Posterior vena cava (tissue), 2 donors: ENCODE measurements at regions not wholly inside any gene's neighbourhood (a gene's known extent, or its start where the extent isn't known, plus 50 kb on each side); places are given as distances from the start of the nearest gene placed in this dataset.
A peak's percentile ranks its signal among the peaks of the same experiment; 100 is the strongest.

Experiments used
- DNase-seq: peaks from one replicate; pipeline ENCODE4 v3.0.0-alpha.2; 2020; ENCODE audit warnings: low spot score
- intact Hi-C, 2 donors: fragments of 100-400 bp; cut with DNase I; formaldehyde crosslinking; loops; one replicate each; pipeline versions ENCODE4 v1.14.1 to v1.14.2; 2022 to 2023
- donor health status: DM: yes; HTN: yes; CAD: no.
- donor health status: DM: yes; HTN: yes; CAD: no.

DNA sequence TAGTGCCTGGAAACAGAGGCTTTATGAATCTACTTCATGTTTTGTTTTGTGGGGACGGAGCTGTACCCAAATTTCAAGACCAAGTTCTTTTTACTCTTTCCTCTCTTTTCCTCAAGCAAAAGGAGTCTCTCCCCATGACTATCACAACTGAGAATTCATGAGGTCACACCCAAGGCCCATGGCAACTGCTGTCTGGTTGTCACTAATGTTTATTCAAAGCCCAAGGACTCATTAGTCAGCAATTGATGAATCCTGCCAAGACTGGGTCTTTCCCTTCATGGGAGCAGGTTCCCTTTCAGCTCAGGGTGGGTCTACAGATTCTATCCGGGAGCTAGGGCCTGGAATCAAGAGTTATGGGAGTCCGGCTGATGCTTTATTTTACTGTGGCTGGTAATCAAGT, 441.5 kb upstream of the PCDH20 start:
- intact Hi-C loops: no loop called here

DNA sequence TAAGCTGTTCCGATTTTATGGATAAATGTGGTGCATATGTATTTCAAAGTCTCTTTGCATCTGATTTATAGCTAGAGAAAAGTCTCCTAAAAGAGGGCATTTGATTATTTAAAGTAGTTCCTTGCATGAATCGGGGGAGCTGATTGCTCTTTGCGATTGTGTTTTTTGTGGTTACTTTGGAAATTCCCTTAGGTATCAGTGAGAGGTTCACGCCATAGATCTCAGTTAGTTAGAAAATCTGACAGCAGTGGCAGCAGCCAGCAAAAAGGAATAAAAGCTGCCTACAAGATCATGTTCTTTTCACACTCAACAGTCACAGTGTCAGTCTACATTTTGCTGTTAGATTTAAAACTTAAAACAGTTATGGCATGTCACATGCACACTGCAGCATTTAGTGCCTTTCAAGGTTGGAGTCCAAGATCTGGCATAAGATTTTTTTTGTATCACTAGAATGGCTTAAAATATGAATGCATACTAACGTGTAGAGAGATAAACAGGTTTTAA, 436.5 kb upstream of the PCDH20 start:
- intact Hi-C loops: no loop called here
- DNase-seq: no peak

More for the DNA sequence above, 441.5 kb upstream of the PCDH20 start:
- DNase-seq: no peak

DNA sequence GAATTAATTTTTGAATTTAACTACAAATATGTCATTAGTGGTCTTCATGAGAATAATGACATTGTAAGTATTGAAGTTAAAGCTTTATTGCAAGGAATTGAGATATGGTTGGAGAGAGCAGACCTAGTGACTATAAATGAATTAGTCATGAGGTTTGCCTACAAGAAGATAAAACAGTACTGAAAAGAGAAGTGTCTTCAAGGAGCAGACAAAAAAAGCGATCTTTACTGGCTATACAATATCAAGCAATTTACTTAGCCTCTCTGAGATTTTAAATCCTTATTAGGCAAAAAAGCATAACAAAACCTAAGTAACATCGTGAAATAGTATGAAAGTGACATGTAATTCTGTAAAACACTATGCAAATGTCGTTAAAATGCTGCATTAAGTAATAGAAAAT, 435.1 kb upstream of the PCDH20 start:
- no peak for DNase-seq
- intact Hi-C loops: no loop called here

DNA sequence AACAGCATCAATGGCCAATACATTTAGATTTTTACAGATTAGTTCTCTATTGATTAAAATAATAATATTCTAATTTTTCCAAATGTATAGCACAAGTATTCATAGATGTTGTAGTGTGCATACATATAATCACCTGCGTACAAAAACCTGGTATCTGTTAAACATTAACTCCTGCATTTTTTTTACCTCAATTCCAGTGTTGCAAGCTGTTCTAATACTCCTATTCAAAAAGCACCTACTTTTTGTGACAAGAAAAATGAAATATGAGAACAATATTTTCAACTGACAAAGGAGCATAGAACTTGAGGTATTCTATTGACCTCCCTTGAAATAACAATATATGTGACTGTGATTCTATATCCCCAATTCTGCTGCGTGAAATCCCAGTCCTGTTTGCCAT, 422.9 kb upstream of the PCDH20 start:
- DNase-seq: no peak
- intact Hi-C loops: no loop called here

DNA sequence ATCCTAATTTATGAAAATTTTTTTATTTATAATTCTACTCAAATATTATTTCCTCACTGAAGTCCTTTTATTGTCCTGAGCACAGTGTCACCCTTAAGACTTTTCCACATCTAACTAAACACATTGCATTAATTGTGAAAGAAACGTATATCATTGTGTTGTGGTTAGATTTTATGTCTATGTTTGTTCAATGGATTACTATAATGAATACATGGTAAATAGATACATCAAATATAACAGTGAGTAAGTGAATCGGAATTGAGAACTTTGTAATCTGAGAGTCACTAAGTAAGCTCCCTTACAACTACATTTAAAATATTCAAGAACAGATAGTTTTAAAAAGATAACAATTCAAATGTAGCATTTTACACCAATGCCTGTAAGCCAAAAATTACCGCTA, 417.6 kb upstream of the PCDH20 start:
- DNase-seq: no peak
- intact Hi-C loops: no loop called here

DNA sequence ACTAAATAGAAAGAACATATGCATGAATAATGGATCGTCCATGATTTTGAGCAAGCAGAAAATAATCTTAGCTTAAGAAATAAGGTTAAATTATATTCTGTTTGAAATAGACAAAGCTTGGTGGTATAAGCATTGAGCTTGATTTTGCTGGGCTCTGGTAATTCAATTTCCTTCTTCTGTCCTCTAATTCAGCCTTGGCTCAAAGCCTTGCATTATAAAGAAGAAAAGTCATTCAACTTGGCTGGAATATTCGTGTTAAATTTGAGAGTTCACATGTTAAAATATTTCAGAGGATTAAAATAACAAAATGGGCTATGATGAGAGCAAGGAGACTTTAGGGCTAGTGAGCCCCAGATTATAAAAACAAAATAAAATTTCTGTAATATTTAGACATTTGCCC, 415.4 kb upstream of the PCDH20 start:
- DNase-seq: no peak
- intact Hi-C loops: loop anchor here in 1 of 2 donors (2.0 kb wide), 1 partner anchor 76 kb away; no protein-coding TSS in a partner anchor

DNA sequence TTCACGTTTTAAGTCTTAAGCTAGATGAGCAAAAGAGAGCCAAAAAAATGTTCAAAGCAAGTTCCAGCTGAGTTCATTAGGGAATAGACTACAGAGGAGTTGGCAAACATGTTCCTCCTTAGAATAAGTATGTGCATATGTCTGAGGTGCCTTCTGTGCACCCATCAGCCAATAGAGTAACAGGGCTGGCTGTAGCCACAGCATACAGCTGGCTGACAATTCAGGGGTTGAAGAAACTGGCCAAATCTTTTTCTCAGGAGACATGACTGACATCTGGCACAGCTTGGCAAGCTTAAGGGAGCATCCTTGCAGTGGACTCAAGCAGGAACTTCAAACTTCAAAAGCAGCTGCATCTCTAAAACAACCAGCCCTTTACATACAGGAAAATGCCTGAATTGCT, 414.8 kb upstream of the PCDH20 start:
- DNase-seq: no peak
- intact Hi-C loops: loop anchor here in 1 of 2 donors (2.0 kb wide), 1 partner anchor 76 kb away; no protein-coding TSS in a partner anchor

DNA sequence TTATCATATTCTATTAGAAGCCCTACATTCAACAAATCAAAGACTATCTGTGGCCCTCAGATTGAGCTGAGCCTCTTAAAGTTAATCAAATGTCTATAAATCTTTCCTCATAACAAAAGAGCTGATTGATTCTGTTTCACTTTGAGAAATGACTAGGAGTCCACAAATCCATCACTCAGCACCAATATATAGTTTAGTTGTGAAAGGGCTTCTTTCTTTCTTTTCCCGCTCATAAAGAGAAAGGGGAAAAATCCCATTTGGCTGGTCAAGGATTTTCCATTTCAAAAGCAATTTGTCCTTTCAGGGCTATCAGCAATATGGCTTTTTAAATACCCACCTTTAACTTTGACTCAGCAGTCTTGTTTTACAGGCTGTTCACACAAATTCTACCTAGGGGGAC, 408.5 kb upstream of the PCDH20 start:
- intact Hi-C loops: no loop called here
- DNase-seq: no peak

DNA sequence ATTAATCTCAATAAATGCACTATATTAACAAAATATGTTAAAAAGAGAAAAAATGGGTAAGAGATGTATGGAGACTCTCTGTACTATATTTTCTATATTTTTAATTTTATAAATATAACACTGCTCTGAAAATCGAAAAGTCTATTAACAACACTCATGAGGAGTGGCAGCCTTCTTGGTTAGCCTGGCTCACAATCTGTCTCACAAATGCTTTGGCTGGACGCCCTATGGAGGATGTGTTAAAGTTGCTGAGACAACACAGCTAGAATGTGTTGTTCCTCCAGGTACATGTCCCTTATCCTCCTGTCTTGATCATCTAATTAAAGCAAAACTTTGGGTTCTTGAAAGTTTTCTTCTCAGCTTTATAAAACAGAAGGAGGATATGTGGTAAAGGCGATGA, 396.6 kb upstream of the PCDH20 start:
- DNase-seq: no peak
- intact Hi-C loops: no loop called here

DNA sequence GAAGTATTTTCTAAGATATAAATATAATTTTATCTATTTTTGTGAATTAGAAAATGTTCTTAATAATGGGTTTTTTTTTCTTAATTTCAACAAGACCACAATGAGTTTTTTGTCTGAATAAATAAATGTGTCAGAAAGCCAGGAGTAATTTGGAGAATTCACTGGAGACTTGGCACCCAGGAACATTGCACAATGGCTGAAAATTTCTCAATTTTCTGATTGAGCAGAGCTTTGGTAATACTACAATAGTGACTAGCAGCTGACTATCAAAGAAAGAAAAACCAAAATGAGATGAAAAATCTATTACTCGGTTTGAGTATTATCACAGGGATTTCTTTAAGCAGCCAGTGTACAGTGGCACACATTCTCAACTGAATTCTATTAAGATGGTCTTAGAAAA, 394.4 kb upstream of the PCDH20 start:
- DNase-seq: no peak
- intact Hi-C loops: no loop called here

DNA sequence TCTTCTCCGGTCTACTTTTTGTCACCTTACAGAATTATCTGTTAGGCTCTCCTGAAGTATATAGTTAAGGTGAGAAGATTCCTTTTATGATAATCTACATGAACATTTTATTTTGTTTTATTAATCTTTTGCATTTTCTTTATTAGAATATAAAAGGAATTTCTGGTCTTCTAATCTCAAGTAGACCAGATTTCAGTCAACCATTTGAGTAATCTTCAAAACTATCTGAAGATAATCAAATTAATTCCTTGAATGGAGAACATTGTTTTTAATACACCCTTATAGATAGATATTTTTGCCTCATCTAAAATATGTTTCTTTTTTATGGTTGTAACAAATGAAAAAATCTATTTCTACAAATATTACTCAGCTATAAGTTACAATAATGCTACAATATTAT, 381.7 kb upstream of the PCDH20 start:
- intact Hi-C loops: no loop called here

DNA sequence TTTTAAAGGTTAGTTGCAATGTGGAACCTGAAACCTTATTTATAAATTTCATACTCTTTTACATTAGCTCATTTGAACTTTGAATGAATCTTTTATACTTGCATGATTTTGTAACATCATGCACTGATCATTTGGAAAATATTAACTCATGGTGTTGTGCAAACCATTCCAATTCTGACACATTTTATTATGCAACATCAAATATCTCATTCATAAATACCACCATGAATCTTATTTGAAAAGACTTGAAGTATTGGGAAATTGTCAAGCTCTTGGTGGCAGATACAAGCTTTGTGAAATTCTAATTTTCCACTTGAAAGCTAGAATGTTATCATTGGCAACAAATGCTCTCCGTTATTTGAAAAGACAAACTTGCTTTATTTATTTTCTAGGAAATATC, 379.9 kb upstream of the PCDH20 start:
- no peak for DNase-seq

More for the DNA sequence above, 381.7 kb upstream of the PCDH20 start:
- DNase-seq: no peak

DNA sequence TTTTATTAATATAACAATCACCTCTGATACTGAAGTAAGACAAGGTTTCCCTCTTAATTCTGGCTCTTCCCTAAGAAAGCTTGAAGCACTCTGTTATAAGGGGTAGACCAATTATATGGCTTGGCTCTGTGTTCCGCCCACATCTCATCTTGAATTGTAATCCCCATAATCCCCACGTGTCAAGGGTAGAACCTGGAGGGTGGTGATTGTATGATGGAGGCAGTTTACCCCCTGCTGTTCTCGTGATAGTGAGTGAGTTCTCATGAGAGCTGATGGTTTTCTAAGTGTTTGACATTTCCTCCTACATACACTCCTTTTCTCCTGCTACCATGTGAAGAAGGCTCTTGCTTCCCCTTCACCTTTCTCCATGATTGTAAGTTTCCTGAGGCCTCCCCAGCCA, 363.8 kb upstream of the PCDH20 start:
- intact Hi-C loops: no loop called here
- DNase-seq: no peak

More for the DNA sequence above, 379.9 kb upstream of the PCDH20 start:
- intact Hi-C loops: no loop called here

DNA sequence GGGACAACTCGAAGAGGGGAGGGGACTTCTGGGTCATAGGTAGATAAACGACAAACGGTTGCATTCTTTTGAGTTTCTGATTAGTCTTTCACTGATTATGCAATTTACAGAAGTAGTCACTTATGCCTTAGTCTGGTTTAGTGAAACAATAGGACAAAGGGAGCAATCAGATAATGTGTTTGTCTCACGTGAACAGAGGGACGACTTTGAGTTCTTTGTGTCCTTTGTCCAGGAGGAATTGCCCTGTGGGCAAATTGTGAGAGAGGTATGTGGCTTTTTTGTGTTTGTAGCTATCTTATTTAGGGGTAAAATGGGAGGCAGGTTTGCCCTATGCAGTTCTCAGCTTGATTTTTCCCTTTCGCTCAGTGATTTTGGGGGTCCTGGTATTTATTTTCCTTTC, 362.9 kb upstream of the PCDH20 start:
- no peak for DNase-seq
- intact Hi-C loops: no loop called here

DNA sequence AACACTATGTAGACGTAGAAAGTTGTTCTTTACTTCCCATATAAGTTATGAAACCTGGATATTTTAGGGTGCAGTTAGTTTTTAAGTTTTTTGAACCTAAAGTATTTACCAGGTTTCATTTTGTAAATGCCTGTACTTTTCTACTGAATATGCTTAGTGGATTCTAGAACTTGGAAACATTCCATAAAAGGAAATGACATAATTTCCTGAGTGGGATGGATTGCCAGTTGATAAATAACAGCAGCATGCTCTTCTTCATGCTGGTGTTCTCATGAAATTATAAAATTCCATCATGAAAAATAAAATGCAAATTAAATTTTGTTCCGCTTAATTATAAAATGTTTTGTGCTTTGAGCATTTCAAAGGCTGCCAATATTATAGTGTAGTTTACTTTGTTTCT, 362.2 kb upstream of the PCDH20 start:
- no peak for DNase-seq
- intact Hi-C loops: no loop called here

DNA sequence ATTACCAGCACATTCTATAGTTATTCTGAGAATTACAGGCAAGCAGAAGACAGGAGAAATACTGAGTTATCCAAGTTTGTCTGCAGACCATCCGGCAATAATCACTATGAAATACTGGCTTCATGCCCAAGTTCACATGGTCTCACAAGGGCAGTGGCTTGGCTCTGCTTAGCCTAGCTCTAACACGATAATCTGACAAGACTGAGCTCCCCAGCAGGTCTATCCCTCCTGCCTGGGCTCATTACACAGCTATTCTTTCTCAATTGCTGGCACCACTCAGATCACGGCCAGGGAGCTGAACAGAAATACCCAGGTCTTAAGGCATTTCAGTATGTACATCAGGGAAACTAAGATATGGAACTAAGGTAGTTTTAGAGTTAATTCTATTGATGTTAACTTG, 361.6 kb upstream of the PCDH20 start:
- intact Hi-C loops: no loop called here
- no peak for DNase-seq

DNA sequence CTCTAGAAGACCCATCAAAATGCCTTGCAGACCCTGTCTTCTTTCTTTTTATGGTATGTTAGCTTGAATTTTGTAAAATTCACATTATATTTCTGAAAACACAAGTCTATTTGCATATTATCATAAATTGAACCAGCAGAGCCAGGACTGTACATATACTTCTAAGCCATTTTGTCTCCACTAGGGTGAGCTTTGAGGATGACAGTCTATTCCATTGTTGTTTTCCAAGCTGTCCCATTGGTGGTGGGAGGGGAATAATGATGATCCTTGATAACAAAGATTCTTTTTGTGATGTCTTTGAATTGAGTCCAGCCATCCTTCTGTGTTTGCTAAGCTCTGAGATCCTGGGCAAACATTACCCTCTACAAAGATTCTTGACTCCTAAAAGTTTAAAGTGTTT, 359.3 kb upstream of the PCDH20 start:
- intact Hi-C loops: no loop called here

DNA sequence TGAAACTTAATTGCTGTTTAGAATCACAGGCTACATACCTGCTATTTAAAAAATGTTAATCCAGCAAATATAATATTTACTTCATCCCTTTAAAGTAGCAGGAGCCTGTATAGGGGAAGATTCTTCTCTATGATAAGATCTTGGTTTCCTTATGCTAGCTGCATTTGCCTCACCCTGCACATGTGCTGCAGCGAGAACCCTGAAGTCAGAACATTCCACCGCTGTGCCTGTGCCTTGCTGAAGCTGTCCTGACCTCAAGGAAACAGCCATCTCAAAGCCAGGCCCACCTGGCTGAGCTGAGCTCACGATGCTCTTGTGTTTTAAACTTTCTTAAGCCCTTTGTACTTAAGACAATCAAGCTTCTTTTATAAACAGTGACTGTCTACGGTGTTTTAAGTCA, 355.0 kb upstream of the PCDH20 start:
- intact Hi-C loops: no loop called here
- no peak for DNase-seq

More for the DNA sequence above, 359.3 kb upstream of the PCDH20 start:
- no peak for DNase-seq

DNA sequence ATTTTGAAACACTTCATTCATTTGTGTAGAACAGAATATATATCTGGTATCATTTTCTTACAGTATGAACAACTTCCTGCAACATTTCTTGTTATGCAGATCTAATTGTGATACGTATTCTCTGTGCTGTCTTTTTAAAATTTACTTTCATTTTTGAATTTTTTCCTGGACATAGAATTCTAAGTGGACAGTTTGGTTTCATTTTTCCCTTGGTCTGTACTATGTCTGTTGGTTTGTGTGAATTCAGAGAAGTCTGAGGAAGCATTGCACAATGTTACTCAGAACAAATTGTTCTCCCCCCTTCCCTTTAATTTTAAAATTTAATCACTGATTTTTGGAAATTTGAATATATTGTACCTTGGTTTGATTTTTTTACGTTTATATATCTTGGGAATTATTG, 352.5 kb upstream of the PCDH20 start:
- intact Hi-C loops: no loop called here
- no peak for DNase-seq

DNA sequence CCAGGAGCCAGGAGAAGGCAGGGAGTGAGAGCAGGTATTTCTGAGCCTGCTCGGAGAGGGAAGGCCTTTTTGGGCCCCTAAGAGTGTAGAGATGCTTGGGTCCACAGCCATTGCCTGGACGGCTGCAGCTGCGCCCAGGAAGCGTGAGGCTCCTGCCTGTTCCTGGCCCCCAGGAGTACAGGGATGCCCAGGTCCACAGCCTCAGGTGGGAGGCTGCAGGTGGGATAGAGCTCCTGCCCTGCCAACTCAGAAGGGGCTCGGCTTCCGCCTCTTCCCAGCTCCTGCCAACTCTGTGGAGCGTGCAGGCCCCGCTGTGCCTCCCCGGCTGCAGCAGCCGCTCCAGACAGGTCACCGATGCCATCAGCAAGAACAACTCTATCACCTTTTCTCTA, 351.0 kb upstream of the PCDH20 start:
- intact Hi-C loops: no loop called here
- DNase-seq: peak; percentile 66

DNA sequence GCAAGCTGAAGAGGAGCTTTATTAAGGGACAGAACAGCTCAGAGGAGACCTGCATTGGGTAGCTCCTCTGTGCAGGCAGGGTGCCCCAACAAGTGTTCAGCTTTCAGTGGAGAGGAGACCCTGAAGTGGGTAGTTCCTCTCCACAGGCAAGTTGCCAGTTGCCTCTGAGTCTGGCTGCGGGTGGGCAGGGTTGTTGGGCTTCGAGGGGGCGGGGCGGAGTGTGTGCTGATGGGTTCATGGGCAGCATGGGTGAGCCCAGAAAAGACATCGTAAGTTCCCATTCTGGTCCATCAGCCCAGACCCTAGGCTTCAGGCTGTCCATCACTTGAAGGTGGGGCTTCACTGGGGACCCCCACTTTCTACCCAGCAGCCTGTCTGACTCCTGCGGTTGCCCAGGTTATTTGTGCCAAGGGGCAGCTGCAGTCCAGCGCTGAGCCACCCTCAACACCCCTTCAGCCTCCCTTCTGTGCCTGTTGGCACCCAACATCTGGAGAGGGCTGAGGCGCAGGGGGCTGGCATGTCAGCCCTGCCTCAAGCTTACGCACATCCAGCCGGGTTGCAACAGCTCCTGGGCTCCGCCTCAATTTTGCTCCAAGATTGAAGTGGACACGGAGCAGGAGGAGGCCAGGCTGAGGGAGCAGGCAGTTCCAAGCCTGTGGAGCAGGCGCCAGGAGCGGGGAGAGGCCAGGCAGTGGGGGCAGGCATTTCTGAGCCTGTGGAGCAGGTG, 350.5 kb upstream of the PCDH20 start:
- DNase-seq: no peak
- intact Hi-C loops: no loop called here
